Stimulated activated CD8-positive, alpha-beta memory T cell treated with anti-CD3 and anti-CD28 coated beads, Interleukin-12 subunit alpha, Interleukin-12 subunit beta, amount 100 ng/mL, for 24 hours (primary cell): ENCODE measurements at regions not wholly inside any gene's neighbourhood (a gene's known extent, or its start where the extent isn't known, plus 50 kb on each side); places are given as distances from the start of the nearest gene placed in this dataset.

ENCODE experiments used
- DNase-seq: peaks from one replicate; pipeline ENCODE4 v3.0.0-alpha.2; 2020; ENCODE audit errors: extremely low read depth

DNA sequence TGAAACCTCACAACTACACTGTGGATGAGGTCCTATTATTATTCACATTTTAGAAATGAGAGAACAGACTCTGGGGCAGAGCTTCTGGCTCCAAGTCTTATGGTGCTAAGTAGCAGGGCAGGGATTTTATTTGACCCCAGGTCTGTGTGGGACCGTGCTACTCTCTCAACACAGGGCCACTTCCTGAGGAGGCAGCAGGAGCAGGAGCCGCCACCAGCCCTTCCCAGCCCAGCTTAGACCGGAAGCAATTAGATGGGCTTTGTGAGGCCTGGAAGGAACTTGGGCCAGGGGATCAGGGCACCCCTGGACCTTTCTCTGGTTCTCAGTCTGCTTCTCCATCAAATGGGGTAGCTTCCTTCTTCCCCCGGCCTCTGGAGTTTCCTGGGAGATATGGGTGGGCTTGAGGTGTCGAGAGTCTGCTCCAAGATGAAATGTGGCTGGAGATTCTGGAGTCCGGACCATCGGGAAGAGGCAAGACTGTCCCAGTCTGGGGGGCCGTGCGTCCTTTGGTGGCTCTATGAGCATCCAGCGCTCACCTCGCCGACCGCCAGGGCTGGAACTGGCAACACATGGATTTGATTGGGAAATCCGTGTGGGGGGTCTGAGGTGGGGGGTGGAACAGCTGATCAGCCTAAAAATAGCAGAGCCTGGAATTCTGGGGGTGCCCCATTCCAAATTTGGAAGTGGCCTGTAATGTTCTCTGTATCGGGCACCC, 136.8 kb downstream of the FOXD2 start:
- DNase-seq: no peak

DNA sequence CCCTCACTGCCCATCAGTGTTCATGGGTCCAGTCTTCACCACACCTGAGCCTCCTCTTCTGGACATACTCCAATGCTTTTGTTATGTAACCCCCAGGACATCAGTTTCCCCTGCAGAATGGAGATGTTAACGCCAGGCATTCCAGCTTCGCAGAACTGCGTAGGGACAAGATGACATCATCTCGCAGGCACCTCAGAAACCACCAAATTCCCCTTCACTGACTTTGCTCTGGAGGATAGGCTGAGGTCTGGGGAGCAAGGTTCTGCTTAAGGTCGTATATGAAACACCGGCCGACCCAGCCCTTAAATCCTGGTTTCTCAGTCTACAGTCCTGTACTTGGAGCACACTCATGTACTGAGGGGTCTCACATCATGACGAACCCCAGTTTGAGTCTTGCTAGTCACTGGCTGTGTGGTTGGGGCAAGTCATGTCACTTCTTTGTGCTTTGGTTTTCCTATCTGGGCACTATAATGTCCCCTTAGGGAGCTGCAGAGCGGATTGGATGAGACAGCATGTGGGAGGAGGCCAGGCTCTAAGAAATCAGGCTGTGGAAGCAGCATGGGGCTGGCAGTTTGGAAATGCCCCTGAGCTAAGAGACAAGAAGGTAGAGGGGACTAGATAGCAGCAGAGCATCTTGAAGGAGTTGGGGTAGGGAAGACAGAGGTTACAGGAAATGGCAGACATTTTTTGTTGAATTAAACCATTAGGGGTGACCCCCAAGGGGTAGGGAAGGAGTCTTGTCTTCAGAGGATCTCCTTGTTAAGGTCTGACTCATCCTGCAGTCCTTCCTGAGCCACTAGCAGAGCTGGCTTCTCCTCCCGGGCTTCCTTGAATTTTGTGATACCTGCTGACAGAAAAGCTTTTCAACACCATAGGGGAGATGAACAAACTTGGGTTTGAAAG, 138.3 kb downstream of the FOXD2 start:
- DNase-seq: no peak

DNA sequence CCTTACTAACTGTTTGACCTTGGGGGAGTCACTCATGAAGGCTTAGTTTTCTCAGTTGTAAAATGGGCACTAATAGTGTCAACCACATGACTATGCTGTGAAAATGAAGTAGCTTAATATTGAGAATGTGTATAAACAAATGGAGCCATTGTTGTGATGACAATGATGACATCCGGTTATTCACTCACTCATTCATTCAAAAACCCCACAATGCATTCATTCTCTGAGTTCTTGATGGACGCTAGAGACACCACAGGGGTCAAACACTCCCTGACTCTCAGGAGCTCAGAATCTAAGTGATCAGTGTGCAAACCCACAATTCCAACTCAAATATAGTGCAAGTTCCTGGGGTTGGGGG, 138.9 kb downstream of the FOXD2 start:
- no peak for DNase-seq

DNA sequence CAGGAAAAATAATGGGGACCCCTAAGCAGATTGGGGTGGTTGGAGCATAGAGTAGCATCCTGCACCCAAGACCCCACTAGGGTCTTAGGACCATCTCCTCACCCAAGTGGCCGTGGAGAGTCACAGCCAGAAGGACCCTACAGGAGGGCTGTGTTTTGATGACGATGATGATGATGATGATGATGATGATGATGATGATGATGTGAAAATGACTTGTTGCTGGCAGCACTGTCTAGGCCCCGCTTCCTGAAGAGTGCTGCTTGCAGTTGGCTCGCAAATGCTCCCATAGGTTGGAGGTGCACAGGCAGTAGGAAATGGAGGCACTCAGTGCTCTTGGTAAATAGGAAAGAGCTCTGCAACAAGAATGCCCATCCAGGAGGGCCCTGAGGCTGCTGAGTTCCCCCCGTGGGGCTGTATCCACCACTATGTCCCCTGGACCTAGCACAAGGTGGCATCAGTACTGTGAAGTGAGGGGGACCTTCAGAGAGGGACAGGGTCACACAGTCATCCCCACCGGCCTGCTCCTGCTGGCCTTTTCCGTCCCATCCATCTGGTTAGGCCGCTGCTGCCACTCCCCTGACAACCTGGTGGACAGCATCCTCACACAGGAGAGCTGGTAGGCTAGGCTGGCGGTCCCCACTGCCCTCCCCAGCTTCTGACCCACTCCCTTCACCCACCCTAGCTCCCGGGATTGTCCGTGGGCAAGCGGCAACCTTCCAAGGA, 139.6 kb downstream of the FOXD2 start:
- DNase-seq: no peak

DNA sequence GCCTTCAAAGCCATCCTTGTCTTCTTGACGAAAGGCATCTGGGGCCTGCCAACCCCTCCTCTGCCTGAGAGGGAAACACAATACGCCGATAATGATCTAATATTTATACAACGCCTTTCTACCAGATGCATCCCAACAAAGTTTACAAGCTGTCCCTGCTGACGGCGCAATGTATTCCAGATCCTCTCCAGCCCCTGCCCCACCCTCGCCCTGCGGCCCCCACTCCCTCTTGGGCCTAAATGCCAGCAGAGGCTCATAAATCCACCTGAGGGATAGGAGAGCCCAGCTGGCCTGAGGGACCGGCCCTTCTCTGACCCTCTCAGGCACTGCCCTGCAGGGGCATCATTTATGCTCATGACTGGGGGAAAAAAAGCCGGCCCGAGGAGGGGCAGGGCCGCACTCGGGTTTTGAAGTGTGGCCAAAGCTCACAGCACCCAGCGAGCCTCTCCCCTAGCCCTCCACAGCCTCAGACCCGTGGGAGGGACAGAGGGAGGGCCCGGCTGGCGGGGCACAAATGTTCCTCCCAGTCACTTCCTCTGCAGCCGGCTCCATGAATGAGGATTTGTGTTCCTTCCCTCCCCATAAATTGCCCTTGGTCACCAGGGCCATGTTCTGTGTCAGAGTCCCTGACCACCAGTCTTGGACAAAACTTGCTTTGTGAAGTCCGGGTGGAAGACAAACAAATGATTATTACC, 140.3 kb downstream of the FOXD2 start:
- DNase-seq: no peak

DNA sequence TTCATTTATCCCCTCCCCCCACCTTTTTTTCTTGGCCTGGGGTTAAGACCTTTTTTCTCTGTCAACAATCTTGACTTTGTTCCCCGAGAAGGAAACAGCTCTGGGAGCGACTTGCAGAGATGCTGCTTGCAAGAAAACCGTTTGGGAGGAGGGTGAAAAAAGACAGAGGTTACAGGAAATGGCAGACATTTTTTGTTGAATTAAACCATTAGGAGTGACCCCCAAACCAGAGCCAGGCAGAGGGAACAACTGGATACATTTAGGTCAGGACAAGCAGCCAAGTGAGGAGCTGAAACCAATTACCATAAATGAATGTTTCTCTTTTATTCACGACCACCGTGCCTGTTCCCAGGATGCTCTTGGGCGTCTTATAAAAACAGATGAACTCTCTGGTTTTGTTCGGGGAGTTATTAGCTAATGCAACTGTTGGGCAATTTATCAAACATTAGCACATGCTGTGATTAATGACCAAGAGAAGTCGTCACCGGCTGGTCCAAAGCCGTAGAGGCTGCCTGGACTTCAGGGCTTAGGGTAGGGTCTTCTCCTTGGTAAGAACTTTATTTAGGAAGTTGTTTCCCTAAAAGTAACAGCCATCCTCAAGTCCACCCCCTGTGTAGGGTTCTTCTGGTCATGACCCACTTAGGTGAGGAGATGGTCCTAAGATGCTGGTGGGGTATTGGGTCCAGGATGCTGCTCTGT, 141.0 kb downstream of the FOXD2 start:
- no peak for DNase-seq

DNA sequence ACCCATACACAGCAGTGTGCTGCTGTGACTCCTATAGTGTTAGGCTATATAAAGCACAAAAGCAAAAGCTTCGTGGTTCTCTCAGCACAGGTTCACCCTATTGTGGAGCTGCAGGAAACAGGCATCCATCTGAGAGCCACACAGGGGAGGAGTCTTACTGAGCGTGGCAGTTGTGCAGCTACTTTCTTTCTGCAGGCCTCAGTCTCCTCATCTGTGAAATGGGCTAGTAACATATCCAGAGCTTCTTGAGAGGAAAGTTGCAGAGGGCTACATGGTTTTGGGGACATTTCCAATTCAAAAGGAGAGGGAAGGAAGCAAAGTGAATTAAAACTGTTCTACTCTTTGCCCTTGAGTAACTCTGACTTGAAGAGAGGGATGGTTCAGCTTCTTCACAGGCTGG, 142.0 kb downstream of the FOXD2 start:
- no peak for DNase-seq

DNA sequence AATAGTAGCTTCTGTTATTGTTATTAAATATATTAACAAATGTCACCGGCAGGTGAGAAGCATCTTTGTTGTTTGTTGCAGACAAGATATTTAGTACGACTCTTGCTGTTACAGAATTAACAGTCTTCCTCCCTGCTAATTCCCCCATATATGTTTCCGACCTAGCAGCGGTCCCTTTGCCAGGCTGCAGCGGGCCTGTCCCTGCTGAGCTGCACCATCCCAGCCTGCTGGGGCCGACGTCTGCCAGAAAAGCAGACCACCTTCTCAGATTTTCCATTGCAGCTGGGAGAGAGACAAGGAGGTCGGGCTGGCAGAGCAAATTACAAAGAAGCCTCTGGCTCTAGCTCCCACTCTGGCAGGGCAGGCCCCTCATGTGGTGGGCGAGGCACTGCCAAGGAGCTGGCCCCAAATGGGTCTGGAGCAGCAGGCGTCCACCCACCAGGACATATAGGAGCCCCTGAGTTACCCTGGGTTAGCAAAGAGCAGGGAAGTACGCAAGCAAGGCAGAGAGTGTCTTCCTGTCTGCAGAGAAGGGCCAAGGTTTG, 142.7 kb downstream of the FOXD2 start:
- no peak for DNase-seq

DNA sequence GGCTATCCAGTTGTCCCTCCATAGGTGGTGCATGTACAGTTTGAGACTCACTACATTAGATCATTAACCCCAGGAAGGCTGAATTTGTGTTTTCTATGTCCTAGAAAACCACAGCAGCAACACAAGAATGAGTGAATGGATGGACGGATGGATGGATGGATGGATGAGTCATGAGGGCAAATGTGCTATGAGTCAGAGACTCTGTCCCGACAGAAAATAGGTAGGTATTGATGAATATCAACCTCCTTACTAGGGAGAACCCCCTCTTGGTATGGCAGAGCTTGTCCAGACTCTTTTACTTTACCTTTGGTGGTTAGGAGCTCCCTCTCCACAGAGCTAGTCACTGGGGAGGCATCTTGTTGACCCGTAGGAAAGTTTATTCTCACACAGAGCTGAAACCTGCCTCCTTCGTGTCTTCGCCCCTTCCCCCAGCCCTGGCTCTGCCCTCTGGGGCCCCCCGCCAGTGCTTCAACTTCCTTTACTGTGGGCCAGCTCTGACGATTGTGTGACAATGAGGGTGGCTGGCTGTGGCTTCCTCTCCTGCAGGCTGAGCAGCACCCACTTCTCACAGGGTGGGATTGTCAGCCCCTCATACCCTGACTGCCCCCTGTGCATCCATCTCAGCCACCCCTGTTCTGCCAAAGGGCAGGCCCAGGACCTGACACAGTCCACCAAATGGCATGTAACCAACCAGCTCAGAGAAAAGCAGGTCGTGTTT, 145.2 kb downstream of the FOXD2 start:
- no peak for DNase-seq

DNA sequence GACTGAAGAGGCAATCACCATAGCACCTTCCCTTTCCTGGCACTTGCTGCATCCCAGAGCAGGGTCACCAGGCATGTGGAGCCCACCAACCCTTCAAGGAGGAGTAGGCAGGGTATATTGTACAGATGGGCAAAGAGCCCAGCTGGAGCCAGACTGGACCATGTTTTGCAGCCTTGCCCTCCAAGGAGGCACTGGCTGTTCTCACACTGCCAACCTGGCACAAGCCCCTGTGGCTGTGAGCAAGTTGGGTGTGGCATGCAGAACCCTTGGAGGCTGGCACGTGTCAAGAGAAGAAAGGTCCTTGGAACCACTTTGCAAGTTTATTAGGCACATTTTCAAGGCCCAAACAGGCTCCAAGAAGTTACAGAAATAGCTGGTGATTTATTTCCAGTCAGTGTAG, 146.4 kb downstream of the FOXD2 start:
- DNase-seq: no peak

DNA sequence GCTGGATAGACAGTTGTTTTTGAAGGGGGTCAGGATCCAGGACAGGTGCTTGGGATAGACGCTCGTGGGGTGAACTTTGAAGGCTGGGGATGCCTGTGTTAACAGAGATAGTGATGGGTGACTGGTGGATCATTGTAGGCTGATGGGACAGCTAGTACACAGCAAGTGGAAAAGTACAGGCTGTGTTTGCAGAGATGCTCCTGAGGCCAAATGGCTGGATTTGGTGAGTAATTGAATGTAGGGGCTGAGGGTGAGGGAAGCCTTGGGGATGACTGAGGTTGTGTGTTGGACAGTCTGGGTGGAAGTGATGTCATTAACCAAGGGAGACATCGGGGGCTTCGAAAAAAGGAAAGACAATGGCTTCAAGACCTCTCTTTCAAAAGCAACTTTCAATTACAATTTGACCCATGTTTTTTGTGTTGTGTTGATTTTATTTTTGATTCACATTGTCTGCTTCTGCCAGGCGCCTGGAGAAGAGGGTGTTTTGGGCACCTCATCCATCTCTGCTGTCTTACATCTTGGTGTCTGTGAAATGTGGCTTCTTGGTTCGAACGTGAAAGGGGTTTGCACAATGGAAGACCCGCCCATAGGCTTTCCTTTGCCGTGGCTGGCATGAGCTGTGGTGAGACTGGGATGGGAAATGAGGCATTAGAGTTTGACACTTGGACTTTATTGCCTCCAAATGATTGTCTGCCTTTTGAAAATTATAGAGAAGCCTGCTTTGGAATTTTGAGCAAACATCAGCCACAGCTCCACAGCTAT, 147.5 kb downstream of the FOXD2 start:
- DNase-seq: no peak

DNA sequence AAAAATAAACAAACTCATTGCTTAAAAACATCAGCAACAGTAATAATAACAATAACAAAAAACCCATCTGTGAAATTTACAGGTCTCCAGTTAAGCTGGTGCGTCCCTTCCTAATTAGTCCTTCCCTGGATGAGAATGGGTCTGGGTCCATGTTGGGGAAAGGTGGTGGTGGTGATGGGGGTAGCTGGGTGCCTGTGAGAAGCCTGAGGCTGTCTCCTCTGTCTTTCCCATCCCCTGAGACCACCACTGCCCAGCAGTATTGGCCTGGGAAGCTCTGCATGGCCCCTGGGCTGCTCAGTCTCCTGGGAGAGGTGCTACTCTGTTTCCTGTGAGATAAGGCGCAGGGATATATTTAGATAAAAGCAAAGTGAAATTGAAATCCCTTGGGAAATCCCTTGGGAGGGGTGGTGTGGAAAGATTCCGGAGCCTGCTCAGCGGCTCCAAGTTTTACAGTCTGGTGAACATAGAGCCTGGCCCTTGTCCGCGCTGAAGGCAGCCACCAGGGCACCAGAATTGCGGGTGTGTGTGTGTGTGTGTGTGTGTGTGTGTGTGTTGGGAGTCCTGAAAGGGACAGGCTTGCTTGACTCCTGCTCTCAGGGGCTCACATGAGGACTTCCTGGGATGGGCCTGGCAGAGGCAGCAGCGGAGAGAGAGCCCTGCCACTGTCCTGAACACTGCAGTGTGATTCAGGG, 150.2 kb downstream of the FOXD2 start:
- DNase-seq: no peak

DNA sequence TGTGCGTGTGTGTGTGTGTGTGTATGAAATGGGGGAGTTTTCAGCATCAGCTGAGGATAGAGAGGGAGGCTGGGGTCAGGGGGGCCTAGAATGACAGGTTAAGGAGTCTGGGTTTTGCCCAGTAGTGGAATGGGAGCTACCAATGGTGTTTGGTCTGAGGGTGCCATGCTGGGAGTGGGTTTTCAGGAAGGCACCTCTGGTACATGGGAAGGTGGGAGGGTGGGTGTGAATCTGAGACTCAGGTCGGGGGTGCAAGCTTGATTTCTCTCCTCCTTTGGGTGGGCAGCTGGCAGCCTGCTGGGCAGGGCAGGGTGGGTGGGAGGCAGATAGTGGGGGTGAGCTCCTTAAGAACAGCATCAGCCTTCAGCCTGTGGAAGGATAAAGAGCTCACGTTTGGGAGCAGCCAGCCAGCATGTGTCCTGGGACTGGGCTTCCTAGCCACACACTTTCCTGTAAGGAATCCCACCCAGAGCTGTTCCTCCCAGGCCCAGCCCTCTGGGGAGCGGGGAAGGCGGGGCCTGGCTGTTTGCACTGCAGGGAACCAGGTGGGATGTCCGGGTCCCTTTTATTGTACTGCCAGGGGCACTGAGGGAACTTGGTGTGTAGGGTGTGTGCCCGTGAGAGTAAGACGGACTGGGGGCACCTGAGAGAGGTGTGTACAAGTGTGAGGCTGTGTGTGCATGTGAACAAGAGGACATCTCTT, 152.8 kb downstream of the FOXD2 start:
- DNase-seq: no peak

DNA sequence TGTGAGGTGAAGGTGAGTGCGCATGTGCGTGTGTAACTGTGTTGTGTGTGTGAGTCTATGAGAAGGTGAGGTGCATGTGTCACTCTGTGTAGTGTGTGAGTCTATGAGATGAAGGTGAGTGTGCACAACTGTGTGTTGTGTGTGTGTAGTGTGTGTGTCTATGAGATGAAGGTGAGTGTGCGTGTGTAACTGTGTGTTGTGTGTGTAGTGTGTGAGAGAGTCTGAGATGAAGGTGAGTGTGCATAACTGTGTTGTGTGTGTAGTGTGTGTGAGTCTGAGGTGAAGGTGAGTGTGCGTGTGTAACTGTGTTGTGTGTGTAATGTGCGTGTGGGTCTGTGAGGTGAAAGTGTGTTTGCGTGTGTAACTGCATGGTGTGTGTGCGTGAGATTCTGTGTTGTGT, 154.0 kb downstream of the FOXD2 start:
- DNase-seq: no peak

DNA sequence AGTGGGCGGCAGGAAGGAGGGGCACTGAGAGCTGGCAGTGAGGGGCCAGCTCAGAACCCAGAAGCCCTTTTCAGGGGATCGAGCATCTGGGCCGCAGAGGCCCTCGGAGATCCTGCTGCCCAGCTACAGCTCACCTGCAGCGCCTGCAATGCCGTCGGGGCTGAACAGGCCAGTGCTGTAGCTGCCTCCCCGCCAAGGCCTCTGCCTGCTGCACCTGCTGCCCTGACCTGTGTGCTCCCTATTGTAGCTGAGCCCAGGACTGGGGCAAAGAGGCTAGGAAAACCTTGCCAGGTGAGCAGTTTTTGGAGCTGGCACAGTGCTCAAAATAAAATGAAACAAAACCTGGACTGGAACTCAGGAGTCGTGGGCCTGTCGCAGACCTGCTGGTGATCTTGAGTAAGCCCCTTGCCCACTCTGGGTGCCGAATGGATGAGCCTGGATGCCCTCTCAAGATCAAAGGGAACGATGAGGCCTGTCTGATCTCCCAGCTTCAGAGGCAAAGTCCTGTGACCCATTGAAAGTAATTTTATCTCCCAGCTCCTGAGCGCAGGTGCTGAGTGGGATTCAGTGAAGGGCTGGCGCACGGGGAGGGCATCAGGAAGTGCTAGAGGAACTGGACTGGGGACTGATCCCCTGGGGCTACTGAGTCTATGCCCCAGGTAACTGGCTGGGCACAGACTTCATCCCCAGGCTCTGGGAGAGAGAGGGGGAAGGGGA, 154.6 kb downstream of the FOXD2 start:
- DNase-seq: no peak

DNA sequence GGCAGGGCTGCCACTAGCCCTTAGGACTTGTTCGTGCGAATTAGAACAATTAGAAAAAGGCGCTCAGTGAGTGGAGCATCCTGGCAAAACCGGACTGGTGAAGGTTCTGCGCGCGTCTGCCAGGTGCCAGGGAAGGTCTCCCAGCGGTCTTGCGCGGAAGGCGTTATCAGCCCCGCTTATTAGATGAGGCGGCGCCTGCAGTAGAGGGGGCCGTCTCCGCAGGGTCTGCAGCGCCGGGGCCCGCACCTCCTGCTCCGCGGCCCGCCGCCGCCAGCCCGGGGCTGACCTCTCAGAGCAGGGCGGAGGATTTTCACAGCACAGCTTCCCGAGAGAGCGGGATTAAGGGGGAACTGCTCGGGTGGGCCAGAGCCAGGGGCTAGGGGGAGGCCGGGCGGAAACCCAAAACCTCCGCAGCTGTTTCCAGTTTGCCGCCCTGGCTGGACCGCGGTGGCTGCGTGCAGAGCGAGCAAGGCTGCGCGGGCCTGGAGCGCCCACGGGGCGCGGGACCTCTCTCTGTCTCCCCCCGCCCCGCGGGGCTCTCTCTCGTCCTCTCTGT, 155.2 kb downstream of the FOXD2 start:
- DNase-seq: no peak

DNA sequence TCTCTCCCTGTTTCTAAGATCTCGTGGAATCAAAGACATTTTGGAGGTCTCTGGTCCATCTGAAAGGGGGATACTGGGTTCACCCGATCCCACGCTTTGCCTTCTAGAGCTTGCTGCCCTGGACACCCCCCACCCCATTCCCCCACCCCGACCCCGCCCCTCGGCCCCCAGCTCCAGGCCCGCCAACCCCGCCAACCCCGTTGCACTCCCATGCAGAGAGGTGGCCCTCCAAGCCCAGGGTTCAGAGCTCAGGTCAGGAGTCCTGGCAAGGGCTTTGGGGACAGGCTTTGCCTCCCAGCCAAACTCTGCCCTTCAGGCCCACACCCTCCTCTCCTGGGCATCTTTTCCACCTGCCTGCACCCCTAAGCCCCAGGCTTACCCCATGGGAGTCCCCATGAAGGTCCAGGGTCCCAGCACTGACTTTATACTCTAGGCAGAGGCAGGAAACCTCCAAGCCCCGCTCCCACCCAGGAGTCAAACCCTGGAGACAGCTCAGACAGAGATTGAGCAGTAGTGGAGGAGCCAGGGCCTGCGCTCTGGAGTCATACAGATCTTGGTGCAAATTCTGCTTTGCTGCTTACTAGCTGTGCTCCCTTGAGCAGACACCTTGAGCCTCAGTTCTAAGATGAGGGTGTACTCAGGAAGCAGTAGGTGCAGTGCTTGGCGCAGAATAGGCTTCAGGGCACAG, 155.9 kb downstream of the FOXD2 start:
- DNase-seq: no peak
